ENCODE measurements at regions not wholly inside any gene's neighbourhood (a gene's known extent, or its start where the extent isn't known, plus 50 kb on each side); places are given as distances from the start of the nearest gene placed in this dataset.

DNA sequence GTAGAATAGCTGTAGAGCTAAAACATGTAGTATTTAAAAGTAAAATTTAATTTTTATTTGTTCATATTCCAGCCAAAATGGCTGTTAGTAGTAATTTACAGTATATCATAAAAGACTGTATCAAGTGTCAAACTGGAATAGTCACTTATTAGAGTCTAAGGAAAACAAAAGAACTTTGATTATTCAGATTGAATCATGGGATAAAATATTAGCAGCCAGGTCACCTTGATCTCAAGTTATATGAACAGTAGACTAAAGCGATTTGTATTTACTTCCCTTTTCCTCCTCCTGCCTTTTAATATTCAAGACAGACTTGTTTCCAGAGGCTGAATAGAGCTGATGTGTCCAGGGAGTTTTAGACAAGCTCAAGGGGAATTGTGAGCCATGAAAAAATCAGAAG, 54.4 kb downstream of the PMAIP1 start (continued):
- no peak for TF ChIP-seq SIN3A (IDR thresholded peaks at IDR 0.05; ENCODE audit: borderline replicate concordance, low read depth, low read length)
- no peak for TF ChIP-seq GABPA (IDR thresholded peaks at IDR 0.05; ENCODE audit: low read depth)
- no peak for TF ChIP-seq TAF1 (IDR thresholded peaks at IDR 0.05; ENCODE audit: borderline replicate concordance, low read depth, low read length)

Small RNAs in the stretch of these regions (small RNA-seq; reads per million reads assigned to genes)
- gene RN7SL342P = 0 to 0.13 (median 0) reads per million in 7 experiments
- gene RNU4-17P = 0 reads per million in 7 experiments
- gene RNU6-567P = 0 reads per million in 7 experiments
